ENCODE measurements at regions not wholly inside any gene's neighbourhood (a gene's known extent, or its start where the extent isn't known, plus 50 kb on each side); places are given as distances from the start of the nearest gene placed in this dataset.

DNA sequence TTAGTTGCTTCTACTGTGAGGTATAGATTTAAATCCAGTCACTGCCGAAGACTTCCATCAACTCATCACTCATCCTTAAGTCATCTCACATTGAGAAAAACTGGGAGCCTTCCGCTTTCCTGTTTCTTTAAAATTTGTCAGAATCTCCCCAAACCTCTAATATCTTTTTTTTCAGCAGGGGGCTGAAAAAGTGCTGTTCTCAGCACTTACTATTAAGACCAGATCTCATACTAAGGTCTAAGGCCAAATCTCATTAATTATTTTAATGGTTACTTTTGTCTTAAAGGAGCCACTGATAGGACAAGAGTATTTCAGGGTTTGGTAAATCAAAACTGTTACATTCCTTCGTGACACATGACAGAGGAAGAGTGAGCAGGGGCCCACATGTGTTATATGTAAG lies 134.6 kb upstream of the PRSS3 start:
- H3K27ac ChIP-seq (ENCODE audit: low read depth), result no peak overlapping the region
- no peaks in the 10 kb centered on the region for H4K20me1 ChIP-seq (replicated peaks; ENCODE audit: insufficient read depth)
- no peaks in the 10 kb centered on the region for H3K36me3 ChIP-seq (ENCODE audit: insufficient read depth)
- no peaks in the 10 kb centered on the region for H3K9me2 ChIP-seq (ENCODE audit: insufficient read depth)
- Mint-ChIP-seq H3K4me1 (no peaks in the 10 kb centered on the region), H3K27me3 (ENCODE audit: insufficient read depth, low read depth, poor library complexity) (peaks cover 3% of the 10 kb centered on the region), H3K9me3 (no peaks in the 10 kb centered on the region), H3K36me3 (ENCODE audit: low read depth) (no peaks in the 10 kb centered on the region), H3K27ac (no peak overlapping the region), H3K4me3 (no peak overlapping the region)
- H3K4me1 ChIP-seq (ENCODE audit: insufficient read depth), result no peaks in the 10 kb centered on the region
- H3K27me3 ChIP-seq (ENCODE audit: insufficient read depth), result no peaks in the 10 kb centered on the region
- H3K4me3 ChIP-seq, result no peak overlapping the region
- no peaks in the 10 kb centered on the region for H3K79me2 ChIP-seq (replicated peaks; ENCODE audit: insufficient read depth)
- no peak for ATAC-seq
- no peaks in the 10 kb centered on the region for H3F3A ChIP-seq (replicated peaks; ENCODE audit: low read depth)
- DNase-seq (ENCODE audit: low spot score), result no peak
- TF ChIP-seq, protein P1, sequence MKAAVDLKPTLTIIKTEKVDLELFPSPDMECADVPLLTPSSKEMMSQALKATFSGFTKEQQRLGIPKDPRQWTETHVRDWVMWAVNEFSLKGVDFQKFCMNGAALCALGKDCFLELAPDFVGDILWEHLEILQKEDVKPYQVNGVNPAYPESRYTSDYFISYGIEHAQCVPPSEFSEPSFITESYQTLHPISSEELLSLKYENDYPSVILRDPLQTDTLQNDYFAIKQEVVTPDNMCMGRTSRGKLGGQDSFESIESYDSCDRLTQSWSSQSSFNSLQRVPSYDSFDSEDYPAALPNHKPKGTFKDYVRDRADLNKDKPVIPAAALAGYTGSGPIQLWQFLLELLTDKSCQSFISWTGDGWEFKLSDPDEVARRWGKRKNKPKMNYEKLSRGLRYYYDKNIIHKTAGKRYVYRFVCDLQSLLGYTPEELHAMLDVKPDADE (IDR thresholded peaks at IDR 0.05), result no peak
- no peak for TF ChIP-seq STAT1 (IDR thresholded peaks at IDR 0.05; ENCODE audit: unreplicated experiment)
- TF ChIP-seq EZH2phosphoT487 (IDR thresholded peaks at IDR 0.05; ENCODE audit: unreplicated experiment), result no peak
- TF ChIP-seq, protein P2, sequence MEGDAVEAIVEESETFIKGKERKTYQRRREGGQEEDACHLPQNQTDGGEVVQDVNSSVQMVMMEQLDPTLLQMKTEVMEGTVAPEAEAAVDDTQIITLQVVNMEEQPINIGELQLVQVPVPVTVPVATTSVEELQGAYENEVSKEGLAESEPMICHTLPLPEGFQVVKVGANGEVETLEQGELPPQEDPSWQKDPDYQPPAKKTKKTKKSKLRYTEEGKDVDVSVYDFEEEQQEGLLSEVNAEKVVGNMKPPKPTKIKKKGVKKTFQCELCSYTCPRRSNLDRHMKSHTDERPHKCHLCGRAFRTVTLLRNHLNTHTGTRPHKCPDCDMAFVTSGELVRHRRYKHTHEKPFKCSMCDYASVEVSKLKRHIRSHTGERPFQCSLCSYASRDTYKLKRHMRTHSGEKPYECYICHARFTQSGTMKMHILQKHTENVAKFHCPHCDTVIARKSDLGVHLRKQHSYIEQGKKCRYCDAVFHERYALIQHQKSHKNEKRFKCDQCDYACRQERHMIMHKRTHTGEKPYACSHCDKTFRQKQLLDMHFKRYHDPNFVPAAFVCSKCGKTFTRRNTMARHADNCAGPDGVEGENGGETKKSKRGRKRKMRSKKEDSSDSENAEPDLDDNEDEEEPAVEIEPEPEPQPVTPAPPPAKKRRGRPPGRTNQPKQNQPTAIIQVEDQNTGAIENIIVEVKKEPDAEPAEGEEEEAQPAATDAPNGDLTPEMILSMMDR (conservative IDR thresholded peaks at IDR 0.05; ENCODE audit: low read depth in 2 of 2), result no peak
- no peak for TF ChIP-seq EZH2 (IDR thresholded peaks at IDR 0.05; ENCODE audit: low read depth, unreplicated experiment)
- TF ChIP-seq ZNF331 (CRISPR knock-in tag; IDR thresholded peaks at IDR 0.05; ENCODE audit: low read depth), result no peak
- TF ChIP-seq, protein P3, sequence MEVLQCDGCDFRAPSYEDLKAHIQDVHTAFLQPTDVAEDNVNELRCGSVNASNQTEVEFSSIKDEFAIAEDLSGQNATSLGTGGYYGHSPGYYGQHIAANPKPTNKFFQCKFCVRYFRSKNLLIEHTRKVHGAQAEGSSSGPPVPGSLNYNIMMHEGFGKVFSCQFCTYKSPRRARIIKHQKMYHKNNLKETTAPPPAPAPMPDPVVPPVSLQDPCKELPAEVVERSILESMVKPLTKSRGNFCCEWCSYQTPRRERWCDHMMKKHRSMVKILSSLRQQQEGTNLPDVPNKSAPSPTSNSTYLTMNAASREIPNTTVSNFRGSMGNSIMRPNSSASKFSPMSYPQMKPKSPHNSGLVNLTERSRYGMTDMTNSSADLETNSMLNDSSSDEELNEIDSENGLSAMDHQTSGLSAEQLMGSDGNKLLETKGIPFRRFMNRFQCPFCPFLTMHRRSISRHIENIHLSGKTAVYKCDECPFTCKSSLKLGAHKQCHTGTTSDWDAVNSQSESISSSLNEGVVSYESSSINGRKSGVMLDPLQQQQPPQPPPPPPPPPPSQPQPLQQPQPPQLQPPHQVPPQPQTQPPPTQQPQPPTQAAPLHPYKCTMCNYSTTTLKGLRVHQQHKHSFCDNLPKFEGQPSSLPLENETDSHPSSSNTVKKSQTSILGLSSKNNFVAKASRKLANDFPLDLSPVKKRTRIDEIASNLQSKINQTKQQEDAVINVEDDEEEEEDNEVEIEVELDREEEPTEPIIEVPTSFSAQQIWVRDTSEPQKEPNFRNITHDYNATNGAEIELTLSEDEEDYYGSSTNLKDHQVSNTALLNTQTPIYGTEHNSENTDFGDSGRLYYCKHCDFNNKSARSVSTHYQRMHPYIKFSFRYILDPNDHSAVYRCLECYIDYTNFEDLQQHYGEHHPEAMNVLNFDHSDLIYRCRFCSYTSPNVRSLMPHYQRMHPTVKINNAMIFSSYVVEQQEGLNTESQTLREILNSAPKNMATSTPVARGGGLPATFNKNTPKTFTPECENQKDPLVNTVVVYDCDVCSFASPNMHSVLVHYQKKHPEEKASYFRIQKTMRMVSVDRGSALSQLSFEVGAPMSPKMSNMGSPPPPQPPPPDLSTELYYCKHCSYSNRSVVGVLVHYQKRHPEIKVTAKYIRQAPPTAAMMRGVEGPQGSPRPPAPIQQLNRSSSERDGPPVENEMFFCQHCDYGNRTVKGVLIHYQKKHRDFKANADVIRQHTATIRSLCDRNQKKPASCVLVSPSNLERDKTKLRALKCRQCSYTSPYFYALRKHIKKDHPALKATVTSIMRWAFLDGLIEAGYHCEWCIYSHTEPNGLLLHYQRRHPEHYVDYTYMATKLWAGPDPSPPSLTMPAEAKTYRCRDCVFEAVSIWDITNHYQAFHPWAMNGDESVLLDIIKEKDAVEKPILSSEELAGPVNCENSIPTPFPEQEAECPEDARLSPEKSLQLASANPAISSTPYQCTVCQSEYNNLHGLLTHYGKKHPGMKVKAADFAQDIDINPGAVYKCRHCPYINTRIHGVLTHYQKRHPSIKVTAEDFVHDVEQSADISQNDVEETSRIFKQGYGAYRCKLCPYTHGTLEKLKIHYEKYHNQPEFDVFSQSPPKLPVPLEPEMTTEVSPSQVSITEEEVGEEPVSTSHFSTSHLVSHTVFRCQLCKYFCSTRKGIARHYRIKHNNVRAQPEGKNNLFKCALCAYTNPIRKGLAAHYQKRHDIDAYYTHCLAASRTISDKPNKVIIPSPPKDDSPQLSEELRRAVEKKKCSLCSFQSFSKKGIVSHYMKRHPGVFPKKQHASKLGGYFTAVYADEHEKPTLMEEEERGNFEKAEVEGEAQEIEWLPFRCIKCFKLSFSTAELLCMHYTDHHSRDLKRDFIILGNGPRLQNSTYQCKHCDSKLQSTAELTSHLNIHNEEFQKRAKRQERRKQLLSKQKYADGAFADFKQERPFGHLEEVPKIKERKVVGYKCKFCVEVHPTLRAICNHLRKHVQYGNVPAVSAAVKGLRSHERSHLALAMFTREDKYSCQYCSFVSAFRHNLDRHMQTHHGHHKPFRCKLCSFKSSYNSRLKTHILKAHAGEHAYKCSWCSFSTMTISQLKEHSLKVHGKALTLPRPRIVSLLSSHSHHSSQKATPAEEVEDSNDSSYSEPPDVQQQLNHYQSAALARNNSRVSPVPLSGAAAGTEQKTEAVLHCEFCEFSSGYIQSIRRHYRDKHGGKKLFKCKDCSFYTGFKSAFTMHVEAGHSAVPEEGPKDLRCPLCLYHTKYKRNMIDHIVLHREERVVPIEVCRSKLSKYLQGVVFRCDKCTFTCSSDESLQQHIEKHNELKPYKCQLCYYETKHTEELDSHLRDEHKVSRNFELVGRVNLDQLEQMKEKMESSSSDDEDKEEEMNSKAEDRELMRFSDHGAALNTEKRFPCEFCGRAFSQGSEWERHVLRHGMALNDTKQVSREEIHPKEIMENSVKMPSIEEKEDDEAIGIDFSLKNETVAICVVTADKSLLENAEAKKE (CRISPR knock-in tag; IDR thresholded peaks at IDR 0.05), result no peak
- no peak for TF ChIP-seq ZNF114 (CRISPR knock-in tag; IDR thresholded peaks at IDR 0.05)
- TF ChIP-seq, protein P4, sequence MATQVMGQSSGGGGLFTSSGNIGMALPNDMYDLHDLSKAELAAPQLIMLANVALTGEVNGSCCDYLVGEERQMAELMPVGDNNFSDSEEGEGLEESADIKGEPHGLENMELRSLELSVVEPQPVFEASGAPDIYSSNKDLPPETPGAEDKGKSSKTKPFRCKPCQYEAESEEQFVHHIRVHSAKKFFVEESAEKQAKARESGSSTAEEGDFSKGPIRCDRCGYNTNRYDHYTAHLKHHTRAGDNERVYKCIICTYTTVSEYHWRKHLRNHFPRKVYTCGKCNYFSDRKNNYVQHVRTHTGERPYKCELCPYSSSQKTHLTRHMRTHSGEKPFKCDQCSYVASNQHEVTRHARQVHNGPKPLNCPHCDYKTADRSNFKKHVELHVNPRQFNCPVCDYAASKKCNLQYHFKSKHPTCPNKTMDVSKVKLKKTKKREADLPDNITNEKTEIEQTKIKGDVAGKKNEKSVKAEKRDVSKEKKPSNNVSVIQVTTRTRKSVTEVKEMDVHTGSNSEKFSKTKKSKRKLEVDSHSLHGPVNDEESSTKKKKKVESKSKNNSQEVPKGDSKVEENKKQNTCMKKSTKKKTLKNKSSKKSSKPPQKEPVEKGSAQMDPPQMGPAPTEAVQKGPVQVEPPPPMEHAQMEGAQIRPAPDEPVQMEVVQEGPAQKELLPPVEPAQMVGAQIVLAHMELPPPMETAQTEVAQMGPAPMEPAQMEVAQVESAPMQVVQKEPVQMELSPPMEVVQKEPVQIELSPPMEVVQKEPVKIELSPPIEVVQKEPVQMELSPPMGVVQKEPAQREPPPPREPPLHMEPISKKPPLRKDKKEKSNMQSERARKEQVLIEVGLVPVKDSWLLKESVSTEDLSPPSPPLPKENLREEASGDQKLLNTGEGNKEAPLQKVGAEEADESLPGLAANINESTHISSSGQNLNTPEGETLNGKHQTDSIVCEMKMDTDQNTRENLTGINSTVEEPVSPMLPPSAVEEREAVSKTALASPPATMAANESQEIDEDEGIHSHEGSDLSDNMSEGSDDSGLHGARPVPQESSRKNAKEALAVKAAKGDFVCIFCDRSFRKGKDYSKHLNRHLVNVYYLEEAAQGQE (IDR thresholded peaks at IDR 0.05; ENCODE audit: unreplicated experiment), result no peak
- TF ChIP-seq CREB1 (CRISPR knock-in tag; IDR thresholded peaks at IDR 0.05; ENCODE audit: low read depth), result no peak
- TF ChIP-seq NANOG (IDR thresholded peaks at IDR 0.05; ENCODE audit: borderline replicate concordance), result no peak
- TF ChIP-seq POLR2AphosphoS5 (IDR thresholded peaks at IDR 0.05; ENCODE audit: low read depth), result no peak
- TF ChIP-seq JUNB (IDR thresholded peaks at IDR 0.05; ENCODE audit: unreplicated experiment), result no peak
- no peak overlapping the region for H3K4me2 ChIP-seq
- no peak overlapping the region for H2AFZ ChIP-seq

Measured in GM23338 (cell line).